ENCODE measurements at regions not wholly inside any gene's neighbourhood (a gene's known extent, or its start where the extent isn't known, plus 50 kb on each side); places are given as distances from the start of the nearest gene placed in this dataset.

DNA sequence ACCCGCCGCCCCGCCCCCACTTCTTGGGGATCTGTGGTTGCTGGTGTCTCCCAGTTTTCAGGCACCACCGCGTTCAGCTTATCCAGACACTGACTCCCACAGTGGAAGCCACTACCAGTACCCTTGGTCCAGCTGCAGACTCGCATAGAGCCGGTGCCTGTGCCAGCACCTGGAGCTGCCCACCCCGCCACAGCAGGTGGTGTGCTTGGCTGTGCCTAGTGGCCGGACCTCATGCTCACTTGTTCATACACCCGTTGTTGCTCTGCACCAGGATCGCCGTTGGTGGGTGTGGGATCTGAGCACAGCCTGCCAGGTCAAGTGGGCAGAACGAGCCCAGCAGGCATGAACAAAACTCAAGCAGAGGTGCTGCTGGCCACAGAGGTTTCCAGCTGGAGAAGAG is 673.2 kb downstream of the RERGL start:
- H3K9me3 ChIP-seq (ENCODE audit: severe bottlenecking) = peaks cover 2% of the 10 kb centered on the region
- no peak overlapping the region for H3K4me3 ChIP-seq (ENCODE audit: low read depth, low read length)
- H3K27me3 ChIP-seq (ENCODE audit: insufficient read depth, low read depth, severe bottlenecking) = no peaks in the 10 kb centered on the region
- DNase-seq = no peak
- H3K27ac ChIP-seq = no peak overlapping the region
- no peaks in the 10 kb centered on the region for H3K36me3 ChIP-seq
- TF ChIP-seq, protein P1, sequence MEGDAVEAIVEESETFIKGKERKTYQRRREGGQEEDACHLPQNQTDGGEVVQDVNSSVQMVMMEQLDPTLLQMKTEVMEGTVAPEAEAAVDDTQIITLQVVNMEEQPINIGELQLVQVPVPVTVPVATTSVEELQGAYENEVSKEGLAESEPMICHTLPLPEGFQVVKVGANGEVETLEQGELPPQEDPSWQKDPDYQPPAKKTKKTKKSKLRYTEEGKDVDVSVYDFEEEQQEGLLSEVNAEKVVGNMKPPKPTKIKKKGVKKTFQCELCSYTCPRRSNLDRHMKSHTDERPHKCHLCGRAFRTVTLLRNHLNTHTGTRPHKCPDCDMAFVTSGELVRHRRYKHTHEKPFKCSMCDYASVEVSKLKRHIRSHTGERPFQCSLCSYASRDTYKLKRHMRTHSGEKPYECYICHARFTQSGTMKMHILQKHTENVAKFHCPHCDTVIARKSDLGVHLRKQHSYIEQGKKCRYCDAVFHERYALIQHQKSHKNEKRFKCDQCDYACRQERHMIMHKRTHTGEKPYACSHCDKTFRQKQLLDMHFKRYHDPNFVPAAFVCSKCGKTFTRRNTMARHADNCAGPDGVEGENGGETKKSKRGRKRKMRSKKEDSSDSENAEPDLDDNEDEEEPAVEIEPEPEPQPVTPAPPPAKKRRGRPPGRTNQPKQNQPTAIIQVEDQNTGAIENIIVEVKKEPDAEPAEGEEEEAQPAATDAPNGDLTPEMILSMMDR (IDR thresholded peaks at IDR 0.05; ENCODE audit: low read depth, low read length) = no peak

DNA sequence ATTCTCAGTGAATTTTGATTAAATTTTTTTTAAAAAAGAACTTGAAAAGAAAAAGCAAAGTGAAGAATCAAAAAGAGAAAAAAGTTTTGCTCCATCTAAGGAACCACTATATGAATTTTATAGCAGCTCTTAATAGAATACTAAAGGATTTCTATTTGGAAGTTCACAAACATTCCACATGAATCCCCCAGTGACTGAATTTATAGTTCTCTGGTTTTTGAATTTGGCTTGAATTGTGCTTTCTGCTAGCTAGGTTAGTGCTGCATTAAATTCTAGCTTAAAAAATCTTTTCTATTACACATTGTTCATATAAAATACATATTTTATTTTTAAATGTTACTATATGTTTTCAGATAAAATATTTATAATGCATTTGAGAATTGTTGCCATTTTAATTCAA is 675.4 kb downstream of the RERGL start:
- TF ChIP-seq, protein P1 (IDR thresholded peaks at IDR 0.05; ENCODE audit: low read depth, low read length) = no peak
- H3K4me3 ChIP-seq (ENCODE audit: low read depth, low read length) = no peak overlapping the region
- no peaks in the 10 kb centered on the region for H3K36me3 ChIP-seq
- no peak overlapping the region for H3K27ac ChIP-seq
- H3K27me3 ChIP-seq (ENCODE audit: insufficient read depth, low read depth, severe bottlenecking) = no peaks in the 10 kb centered on the region
- H3K9me3 ChIP-seq (ENCODE audit: severe bottlenecking) = peaks cover 2% of the 10 kb centered on the region
- DNase-seq = no peak

DNA sequence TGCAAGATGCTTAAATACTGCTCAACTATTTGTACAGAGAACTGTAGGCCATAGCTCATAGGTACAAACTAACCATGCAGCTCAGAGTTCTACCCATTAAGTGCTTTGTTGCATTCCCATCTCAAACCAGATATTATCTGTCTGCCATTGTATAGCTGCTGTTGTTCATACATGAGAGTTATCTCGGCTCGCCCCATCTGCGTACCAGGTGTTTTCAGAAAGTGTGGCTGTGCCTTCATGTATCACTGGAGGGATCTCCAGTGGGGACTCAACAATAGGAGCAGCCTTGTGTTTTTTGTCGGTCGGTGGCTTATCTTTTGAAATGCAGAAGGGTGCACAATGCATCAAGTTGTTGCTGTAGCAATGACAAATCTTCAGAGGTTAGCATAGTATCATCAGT is 678.3 kb downstream of the RERGL start:
- peaks cover 2% of the 10 kb centered on the region for H3K9me3 ChIP-seq (ENCODE audit: severe bottlenecking)
- H3K27ac ChIP-seq = no peak overlapping the region
- H3K36me3 ChIP-seq = no peaks in the 10 kb centered on the region
- H3K4me3 ChIP-seq (ENCODE audit: low read depth, low read length) = no peak overlapping the region
- TF ChIP-seq, protein P1 (IDR thresholded peaks at IDR 0.05; ENCODE audit: low read depth, low read length) = no peak
- no peaks in the 10 kb centered on the region for H3K27me3 ChIP-seq (ENCODE audit: insufficient read depth, low read depth, severe bottlenecking)
- no peak for DNase-seq

DNA sequence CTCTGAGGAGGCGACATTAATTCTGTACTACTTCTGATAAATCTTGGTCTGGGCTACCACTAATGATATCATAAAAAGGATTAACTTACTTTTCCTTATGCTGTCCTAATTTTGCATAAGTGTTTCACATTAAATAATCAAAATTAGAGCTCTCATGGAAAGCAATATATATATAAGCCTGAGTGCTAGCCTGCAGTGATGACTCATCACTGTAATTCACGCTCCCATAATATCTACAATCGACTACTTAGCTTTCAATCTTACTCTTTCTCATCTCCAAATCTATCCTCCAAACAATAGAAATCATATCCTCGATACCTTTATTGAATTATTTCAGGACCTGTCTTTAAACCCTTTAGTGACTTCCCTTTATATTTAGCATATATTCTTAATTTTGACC is 701.3 kb downstream of the RERGL start:
- Histone ChIP-seq H3K9me3 (ENCODE audit: severe bottlenecking) (no peaks in the 10 kb centered on the region), H3K4me3 (ENCODE audit: low read depth, low read length) (no peak overlapping the region), H3K36me3 (no peaks in the 10 kb centered on the region), H3K27me3 (ENCODE audit: insufficient read depth, low read depth, severe bottlenecking) (no peaks in the 10 kb centered on the region), H3K27ac (no peak overlapping the region)
- TF ChIP-seq, protein P1 (IDR thresholded peaks at IDR 0.05; ENCODE audit: low read depth, low read length) = no peak
- no peak for DNase-seq

DNA sequence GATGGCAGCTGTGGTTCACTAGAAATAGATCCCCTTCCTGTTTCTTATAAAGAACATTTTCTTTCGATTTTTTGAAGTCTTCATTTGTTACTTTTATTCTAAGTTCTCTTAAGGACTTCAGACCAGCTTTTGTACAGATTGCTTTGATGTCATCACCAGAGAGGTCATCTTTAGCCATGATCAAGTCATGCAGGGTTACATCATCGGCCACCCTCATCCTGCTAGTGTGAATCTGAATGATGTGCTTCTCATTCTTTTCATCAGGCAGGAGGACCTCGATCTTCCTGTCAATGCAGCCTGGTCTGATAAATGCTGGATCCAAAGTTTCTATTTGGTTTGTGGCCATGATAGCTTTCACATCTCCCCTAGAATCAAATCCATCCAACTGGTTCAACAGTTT is 706.7 kb downstream of the RERGL start:
- H3K27me3 ChIP-seq (ENCODE audit: insufficient read depth, low read depth, severe bottlenecking) = no peaks in the 10 kb centered on the region
- no peak overlapping the region for H3K4me3 ChIP-seq (ENCODE audit: low read depth, low read length)
- TF ChIP-seq, protein P1 (IDR thresholded peaks at IDR 0.05; ENCODE audit: low read depth, low read length) = no peak
- no peak for DNase-seq
- no peak overlapping the region for H3K27ac ChIP-seq
- no peaks in the 10 kb centered on the region for H3K36me3 ChIP-seq
- H3K9me3 ChIP-seq (ENCODE audit: severe bottlenecking) = no peaks in the 10 kb centered on the region

DNA sequence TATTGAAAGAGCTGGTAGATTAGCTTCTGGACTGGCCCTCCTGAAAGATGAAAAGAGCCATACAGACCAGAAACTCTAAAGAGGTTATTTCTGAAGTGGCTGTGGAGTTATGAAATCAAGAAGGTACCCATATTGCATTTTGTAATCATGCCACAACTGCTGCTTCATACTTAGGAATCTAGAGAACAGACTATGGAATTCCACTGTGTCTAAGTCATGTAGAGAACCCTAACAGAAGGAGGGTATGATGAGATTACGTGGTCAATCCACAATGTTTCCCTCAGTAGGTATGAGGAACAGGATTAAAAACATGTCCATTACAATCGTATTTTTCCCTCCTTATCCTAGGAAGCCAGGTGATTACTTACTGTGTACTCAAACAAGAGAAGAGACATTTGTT is 708.8 kb downstream of the RERGL start:
- DNase-seq = no peak
- Histone ChIP-seq H3K4me3 (ENCODE audit: low read depth, low read length) (no peak overlapping the region), H3K36me3 (no peaks in the 10 kb centered on the region), H3K27ac (no peak overlapping the region), H3K27me3 (ENCODE audit: insufficient read depth, low read depth, severe bottlenecking) (no peaks in the 10 kb centered on the region), H3K9me3 (ENCODE audit: severe bottlenecking) (no peaks in the 10 kb centered on the region)
- TF ChIP-seq, protein P1 (IDR thresholded peaks at IDR 0.05; ENCODE audit: low read depth, low read length) = no peak
